ENCODE measurements at regions not wholly inside any gene's neighbourhood (a gene's known extent, or its start where the extent isn't known, plus 50 kb on each side); places are given as distances from the start of the nearest gene placed in this dataset.

- ATAC-seq, result no peak
These were observed 165.4 kb upstream of the RNF32 start for GRCh38 chr7:156475179-156475578.

GRCh38 chr7:156474241-156474743, 166.3 kb upstream of the RNF32 start:
- ATAC-seq, result no peak

- peak; percentile 42 for ATAC-seq
These were observed 166.9 kb upstream of the RNF32 start for GRCh38 chr7:156473476-156474240.

- ATAC-seq, result no peak
These were observed 168.3 kb upstream of the RNF32 start for GRCh38 chr7:156472267-156472666.

- no peak for ATAC-seq
These were observed 169.9 kb upstream of the RNF32 start for GRCh38 chr7:156470399-156471320.

- no peak for ATAC-seq
These were observed 173.5 kb upstream of the RNF32 start for GRCh38 chr7:156466955-156467625.

GRCh38 chr7:156466272-156466671, 174.3 kb upstream of the RNF32 start:
- ATAC-seq, result no peak

GRCh38 chr7:156465186-156465585, 175.4 kb upstream of the RNF32 start:
- no peak for ATAC-seq

- no peak for ATAC-seq
These were observed 176.2 kb upstream of the RNF32 start for GRCh38 chr7:156464339-156464738.

- ATAC-seq, result no peak
These were observed 177.3 kb upstream of the RNF32 start for GRCh38 chr7:156463280-156463679.

GRCh38 chr7:156461881-156462665, 178.5 kb upstream of the RNF32 start:
- ATAC-seq, result no peak

GRCh38 chr7:156460858-156461627, 179.5 kb upstream of the RNF32 start:
- peak; percentile 41 for ATAC-seq

- no peak for ATAC-seq
These were observed 181.0 kb upstream of the RNF32 start for GRCh38 chr7:156459582-156459981.

GRCh38 chr7:156459067-156459466, 181.5 kb upstream of the RNF32 start:
- no peak for ATAC-seq

GRCh38 chr7:156458011-156458410, 182.6 kb upstream of the RNF32 start:
- ATAC-seq, result no peak

- no peak for ATAC-seq
These were observed 184.0 kb upstream of the RNF32 start for GRCh38 chr7:156456503-156457115.

GRCh38 chr7:156456032-156456431, 184.5 kb upstream of the RNF32 start:
- ATAC-seq, result no peak

- no peak for ATAC-seq
These were observed 190.1 kb upstream of the RNF32 start for GRCh38 chr7:156450473-156450872.

- no peak for ATAC-seq
These were observed 191.7 kb upstream of the RNF32 start for GRCh38 chr7:156448918-156449317.

GRCh38 chr7:156446990-156447389, 193.6 kb upstream of the RNF32 start:
- no peak for ATAC-seq

All from esophagus mucosa (tissue), 1 donor.